ENCODE measurements at regions not wholly inside any gene's neighbourhood (a gene's known extent, or its start where the extent isn't known, plus 50 kb on each side); places are given as distances from the start of the nearest gene placed in this dataset.

GRCh38 chr5:68966596-68966995, 127.2 kb upstream of the SLC30A5 start:
- no peak for TF ChIP-seq ZFX (IDR thresholded peaks at IDR 0.05; ENCODE audit: borderline replicate concordance)
- no peak for TF ChIP-seq CTCF (IDR thresholded peaks at IDR 0.05)
- no peak overlapping the region for H3K27ac ChIP-seq

- TF ChIP-seq CTCF (IDR thresholded peaks at IDR 0.05) (no peak), ZFX (IDR thresholded peaks at IDR 0.05; ENCODE audit: borderline replicate concordance) (no peak)
- no peak overlapping the region for H3K27ac ChIP-seq
Measured at GRCh38 chr5:68968429-68968828, 125.4 kb upstream of the SLC30A5 start.

GRCh38 chr5:68970617-68971016, 123.2 kb upstream of the SLC30A5 start:
- TF ChIP-seq CTCF (IDR thresholded peaks at IDR 0.05), result no peak
- TF ChIP-seq ZFX (IDR thresholded peaks at IDR 0.05; ENCODE audit: borderline replicate concordance), result no peak
- no peak overlapping the region for H3K27ac ChIP-seq

GRCh38 chr5:68973696-68974095, 120.1 kb upstream of the SLC30A5 start:
- TF ChIP-seq CTCF (IDR thresholded peaks at IDR 0.05) (no peak), ZFX (IDR thresholded peaks at IDR 0.05; ENCODE audit: borderline replicate concordance) (no peak)
- H3K27ac ChIP-seq, result no peak overlapping the region

- H3K27ac ChIP-seq, result no peak overlapping the region
- TF ChIP-seq ZFX (IDR thresholded peaks at IDR 0.05; ENCODE audit: borderline replicate concordance) (no peak), CTCF (IDR thresholded peaks at IDR 0.05) (no peak)
Measured at GRCh38 chr5:68983043-68983442, 110.8 kb upstream of the SLC30A5 start.

GRCh38 chr5:68983959-68984358, 109.9 kb upstream of the SLC30A5 start:
- no peak for TF ChIP-seq ZFX (IDR thresholded peaks at IDR 0.05; ENCODE audit: borderline replicate concordance)
- TF ChIP-seq CTCF (IDR thresholded peaks at IDR 0.05), result no peak

GRCh38 chr5:68991279-68992084, 102.3 kb upstream of the SLC30A5 start:
- H3K27ac ChIP-seq, result no peak overlapping the region
- TF ChIP-seq ZFX (IDR thresholded peaks at IDR 0.05; ENCODE audit: borderline replicate concordance), result no peak
- TF ChIP-seq CTCF (IDR thresholded peaks at IDR 0.05), result no peak

More at GRCh38 chr5:68983959-68984358, 109.9 kb upstream of the SLC30A5 start:
- H3K27ac ChIP-seq, result no peak overlapping the region
